Right atrium auricular region (tissue), 2 donors: ENCODE measurements at regions not wholly inside any gene's neighbourhood (a gene's known extent, or its start where the extent isn't known, plus 50 kb on each side); places are given as distances from the start of the nearest gene placed in this dataset.

Experiments
- DNase-seq: peaks from one replicate; pipeline ENCODE4 v3.0.0-alpha.2; 2019; ENCODE audit warnings: low spot score
- H3K27ac ChIP-seq, 2 donors: fragments of 200-600 bp; sonication (generic); 1 replicate in 1 of 2; 2 replicates in 1 of 2; pipeline ENCODE4 v1.5.1; 2016 to 2019
- H3K27me3 ChIP-seq, 2 donors: fragments of 200-600 bp; sonication (generic); one replicate each; pipeline versions ENCODE4 v1.5.1 to v1.6.0; 2017 to 2019
- H3K36me3 ChIP-seq: fragments of 200-600 bp; sonication (generic); one replicate; pipeline ENCODE4 v1.5.1; 2016
- H3K4me1 ChIP-seq, 2 donors: fragments of 200-600 bp; sonication (generic); one replicate each; pipeline versions ENCODE4 v1.5.1 to v1.6.0; 2017 to 2019
- H3K4me3 ChIP-seq, 2 donors: fragments of 200-600 bp; sonication (generic); 1 replicate in 1 of 2; 2 replicates in 1 of 2; pipeline ENCODE4 v1.5.1; 2017 to 2019; ENCODE audit warnings: mild to moderate bottlenecking in 1 of 2, moderate library complexity in 1 of 2
- H3K9me3 ChIP-seq, 2 donors: fragments of 200-600 bp; sonication (generic); one replicate each; pipeline ENCODE4 v1.5.1; 2019
- TF ChIP-seq, protein P1 (sequence below), 2 donors: fragments of 200-600 bp; sonication (generic); IDR thresholded peaks; one replicate each; pipeline ENCODE4 v1.5.1; 2019; ENCODE audit warnings: antibody characterized with exemption in 2 of 2

DNA sequence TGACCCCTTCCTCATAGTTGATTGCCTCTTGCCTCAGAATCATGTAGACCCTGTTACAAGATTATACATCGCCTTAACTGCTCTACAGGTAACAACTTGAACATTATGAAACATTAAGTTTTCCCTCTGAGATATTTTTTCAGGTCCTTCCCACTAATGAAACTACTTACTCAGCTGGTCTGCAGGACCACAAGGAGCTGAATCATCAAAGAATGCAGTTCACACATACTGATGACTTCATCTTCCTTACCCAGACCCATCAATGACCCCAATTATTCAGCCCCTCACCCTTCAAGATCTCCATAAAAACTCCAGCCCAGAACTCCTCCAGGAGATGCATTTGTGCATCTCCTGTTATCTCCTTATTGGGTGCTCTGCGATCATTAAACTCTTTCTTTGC is 720.9 kb downstream of the RAPGEF2 start:
- H3K4me3 ChIP-seq: no peak overlapping the region
- no peak for DNase-seq
- TF ChIP-seq, protein P1, sequence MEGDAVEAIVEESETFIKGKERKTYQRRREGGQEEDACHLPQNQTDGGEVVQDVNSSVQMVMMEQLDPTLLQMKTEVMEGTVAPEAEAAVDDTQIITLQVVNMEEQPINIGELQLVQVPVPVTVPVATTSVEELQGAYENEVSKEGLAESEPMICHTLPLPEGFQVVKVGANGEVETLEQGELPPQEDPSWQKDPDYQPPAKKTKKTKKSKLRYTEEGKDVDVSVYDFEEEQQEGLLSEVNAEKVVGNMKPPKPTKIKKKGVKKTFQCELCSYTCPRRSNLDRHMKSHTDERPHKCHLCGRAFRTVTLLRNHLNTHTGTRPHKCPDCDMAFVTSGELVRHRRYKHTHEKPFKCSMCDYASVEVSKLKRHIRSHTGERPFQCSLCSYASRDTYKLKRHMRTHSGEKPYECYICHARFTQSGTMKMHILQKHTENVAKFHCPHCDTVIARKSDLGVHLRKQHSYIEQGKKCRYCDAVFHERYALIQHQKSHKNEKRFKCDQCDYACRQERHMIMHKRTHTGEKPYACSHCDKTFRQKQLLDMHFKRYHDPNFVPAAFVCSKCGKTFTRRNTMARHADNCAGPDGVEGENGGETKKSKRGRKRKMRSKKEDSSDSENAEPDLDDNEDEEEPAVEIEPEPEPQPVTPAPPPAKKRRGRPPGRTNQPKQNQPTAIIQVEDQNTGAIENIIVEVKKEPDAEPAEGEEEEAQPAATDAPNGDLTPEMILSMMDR (IDR thresholded peaks at IDR 0.05): no peak
- peaks cover 0 to 12% of the 10 kb centered on the region in 2 donors for H3K9me3 ChIP-seq
- no peaks in the 10 kb centered on the region for H3K4me1 ChIP-seq
- no peaks in the 10 kb centered on the region for H3K27me3 ChIP-seq
- no peaks in the 10 kb centered on the region for H3K36me3 ChIP-seq
- H3K27ac ChIP-seq: no peak overlapping the region

DNA sequence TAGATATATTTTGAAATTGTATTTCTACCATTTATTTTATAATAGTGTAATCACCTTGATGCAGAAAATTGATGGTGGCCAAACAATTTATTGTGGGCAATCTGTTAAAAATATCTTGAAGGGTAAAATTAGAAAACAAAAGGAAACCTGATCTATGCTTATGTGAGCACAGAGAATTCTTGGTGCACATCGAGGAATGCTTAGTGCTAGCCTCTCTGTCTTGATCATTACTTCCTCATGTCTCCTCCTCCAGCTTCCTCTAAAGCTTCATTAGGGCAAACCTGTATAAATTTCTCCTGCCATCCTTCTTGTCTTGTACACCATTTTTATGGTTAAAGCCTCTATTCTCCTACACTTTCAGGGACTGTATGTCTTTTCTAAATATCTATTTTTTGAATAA is 725.8 kb downstream of the RAPGEF2 start:
- no peaks in the 10 kb centered on the region for H3K36me3 ChIP-seq
- TF ChIP-seq, protein P1 (IDR thresholded peaks at IDR 0.05): no peak
- no peak overlapping the region for H3K4me3 ChIP-seq
- H3K27me3 ChIP-seq: no peaks in the 10 kb centered on the region
- no peaks in the 10 kb centered on the region for H3K9me3 ChIP-seq
- no peaks in the 10 kb centered on the region for H3K4me1 ChIP-seq
- no peak overlapping the region for H3K27ac ChIP-seq
- DNase-seq: no peak

DNA sequence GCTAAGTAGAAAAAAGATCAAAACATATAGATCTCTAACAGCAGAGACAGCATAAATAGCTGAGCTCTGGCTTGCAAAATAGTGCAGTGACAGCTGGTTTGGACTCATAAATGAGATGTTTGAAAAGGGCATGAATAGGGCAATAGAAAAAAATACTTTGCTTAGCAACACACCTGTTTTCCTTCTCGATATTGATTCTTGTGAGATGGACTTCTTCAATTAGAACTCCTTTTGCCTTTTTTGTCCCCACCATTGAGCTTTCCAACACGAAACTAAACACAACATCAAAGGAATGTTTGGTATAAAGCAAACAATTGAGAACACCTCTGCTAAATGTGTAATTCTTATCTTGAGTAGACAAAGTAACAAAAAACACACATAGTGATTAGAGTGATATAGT is 726.3 kb downstream of the RAPGEF2 start:
- no peak for DNase-seq
- no peaks in the 10 kb centered on the region for H3K27me3 ChIP-seq
- H3K4me1 ChIP-seq: no peaks in the 10 kb centered on the region
- no peak overlapping the region for H3K4me3 ChIP-seq
- TF ChIP-seq, protein P1 (IDR thresholded peaks at IDR 0.05): no peak
- no peaks in the 10 kb centered on the region for H3K36me3 ChIP-seq
- H3K27ac ChIP-seq: no peak overlapping the region
- H3K9me3 ChIP-seq: no peaks in the 10 kb centered on the region

- TF ChIP-seq, protein P1 (IDR thresholded peaks at IDR 0.05): no peak
- H3K4me1 ChIP-seq: no peaks in the 10 kb centered on the region
- H3K9me3 ChIP-seq: peaks cover 0 to 3% of the 10 kb centered on the region in 2 donors
- H3K27ac ChIP-seq: no peak overlapping the region
- H3K27me3 ChIP-seq: no peaks in the 10 kb centered on the region
- H3K36me3 ChIP-seq: no peaks in the 10 kb centered on the region
- H3K4me3 ChIP-seq: no peak overlapping the region
- no peak for DNase-seq
These were observed 734.2 kb downstream of the RAPGEF2 start for GRCh38 chr4:159837071-159837470.

DNA sequence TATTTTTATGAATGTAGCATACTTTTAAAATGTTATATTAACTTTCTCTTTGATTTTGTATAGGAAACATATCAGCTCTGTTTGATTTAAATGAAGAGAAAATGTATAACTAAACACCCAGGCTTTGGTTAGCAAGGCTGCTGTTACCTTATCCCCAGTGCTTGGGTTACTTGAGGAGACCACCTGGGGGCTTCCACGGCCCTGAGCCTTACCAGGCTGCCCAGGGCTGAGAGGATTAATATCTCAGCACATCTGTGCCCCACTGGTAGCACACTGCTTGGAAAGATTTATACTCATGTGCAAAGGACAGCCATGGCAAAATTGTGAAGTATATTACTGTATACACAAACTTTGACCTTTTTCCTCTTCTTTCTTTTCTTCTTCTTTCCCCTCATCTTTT is 752.9 kb downstream of the RAPGEF2 start:
- H3K4me3 ChIP-seq: no peak overlapping the region
- TF ChIP-seq, protein P1 (IDR thresholded peaks at IDR 0.05): no peak
- H3K27me3 ChIP-seq: no peaks in the 10 kb centered on the region
- no peaks in the 10 kb centered on the region for H3K4me1 ChIP-seq
- no peak for DNase-seq
- no peaks in the 10 kb centered on the region for H3K36me3 ChIP-seq
- no peaks in the 10 kb centered on the region for H3K9me3 ChIP-seq
- no peak overlapping the region for H3K27ac ChIP-seq

DNA sequence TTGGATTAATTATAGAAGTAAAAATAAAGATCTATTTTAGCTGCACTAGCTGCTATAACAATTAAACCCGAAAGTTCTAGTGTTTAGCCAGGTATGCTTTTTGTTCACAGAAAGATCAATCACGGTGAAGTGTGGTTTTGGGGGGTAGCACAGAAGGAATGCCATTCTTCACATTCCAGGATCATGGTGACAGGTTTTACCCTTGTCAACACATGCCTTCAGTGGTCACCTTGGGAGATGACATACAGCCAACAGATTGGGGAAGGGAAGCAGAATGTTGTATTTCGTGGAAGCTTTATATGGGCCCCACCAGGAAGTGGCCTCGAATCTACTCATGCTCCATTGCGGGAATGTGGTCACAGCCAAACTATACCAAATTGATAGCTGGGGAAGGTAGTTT is 753.6 kb downstream of the RAPGEF2 start:
- no peak overlapping the region for H3K4me3 ChIP-seq
- TF ChIP-seq, protein P1 (IDR thresholded peaks at IDR 0.05): no peak
- H3K4me1 ChIP-seq: no peaks in the 10 kb centered on the region
- no peaks in the 10 kb centered on the region for H3K36me3 ChIP-seq
- no peaks in the 10 kb centered on the region for H3K9me3 ChIP-seq
- H3K27me3 ChIP-seq: no peaks in the 10 kb centered on the region
- DNase-seq: no peak
- H3K27ac ChIP-seq: no peak overlapping the region
